ENCODE measurements at regions not wholly inside any gene's neighbourhood (a gene's known extent, or its start where the extent isn't known, plus 50 kb on each side); places are given as distances from the start of the nearest gene placed in this dataset.
A peak's percentile ranks its signal among the peaks of the same experiment; 100 is the strongest.

DNA sequence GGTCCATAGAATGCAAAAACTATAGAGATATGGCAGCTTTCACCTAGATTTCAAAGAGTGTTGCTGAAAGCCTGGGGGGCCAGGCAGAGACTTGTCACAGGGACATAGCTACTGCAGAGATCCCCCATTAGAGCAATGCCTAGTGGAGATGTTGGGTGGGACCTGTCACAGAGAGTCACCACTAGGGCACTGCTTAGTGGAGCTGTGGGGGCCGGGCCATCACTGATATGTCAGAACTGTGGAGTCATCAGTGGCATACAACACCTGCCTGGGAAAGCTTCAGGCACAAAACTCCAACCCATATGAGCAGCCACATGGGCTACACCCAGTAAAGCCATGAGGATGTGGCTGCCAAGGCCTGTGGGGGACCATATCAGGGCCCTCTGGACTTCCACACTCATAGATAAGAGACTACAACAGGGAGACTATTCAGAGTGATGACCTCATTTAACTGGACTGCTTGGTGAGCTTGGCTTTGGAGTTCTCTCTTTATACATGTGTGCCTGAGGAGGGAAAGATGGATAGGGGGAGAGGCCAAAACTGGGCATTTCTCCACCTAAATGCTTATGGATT lies 176.3 kb downstream of the ZNF621 start:
- no peak for DNase-seq (ENCODE audit: low read depth)

DNA sequence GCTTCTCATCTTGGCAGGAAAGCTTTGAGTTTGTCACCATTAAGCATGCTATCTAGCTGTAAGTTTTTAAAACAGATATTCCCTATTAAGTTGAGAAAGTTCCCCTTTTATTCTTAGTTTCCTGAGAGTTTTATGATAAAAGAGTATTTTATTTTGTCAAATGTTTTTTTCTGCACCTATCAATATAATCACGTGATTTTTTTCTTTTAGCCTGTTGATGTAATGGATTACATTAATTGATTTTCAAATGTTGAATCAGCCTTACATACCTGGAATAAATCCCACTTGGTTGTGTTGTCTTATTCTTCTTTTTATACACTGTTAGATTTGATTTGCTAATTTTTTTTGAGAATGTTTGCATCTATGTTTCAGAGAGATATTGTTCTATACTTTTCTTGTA lies 179.5 kb downstream of the ZNF621 start:
- DNase-seq (ENCODE audit: low read depth), result no peak

DNA sequence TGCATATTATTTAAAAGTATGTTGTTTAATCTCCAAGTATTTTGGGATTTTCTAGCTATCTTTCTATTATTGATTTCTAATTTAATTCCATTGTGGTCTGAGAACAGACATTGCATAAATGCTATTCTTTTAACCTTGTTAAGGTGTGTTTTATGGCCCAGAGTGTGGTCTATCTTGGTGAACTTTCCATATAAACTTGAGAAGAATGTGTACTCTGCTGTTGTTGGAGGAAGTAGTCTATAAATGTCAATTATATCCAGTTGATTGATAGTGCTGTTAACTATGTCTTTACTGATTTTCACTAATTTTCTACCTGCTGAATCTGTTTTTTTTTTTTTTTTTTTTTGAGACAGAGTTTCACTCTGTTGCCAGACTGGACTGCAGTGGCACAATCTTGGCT lies 180.9 kb downstream of the ZNF621 start:
- no peak for DNase-seq (ENCODE audit: low read depth)

DNA sequence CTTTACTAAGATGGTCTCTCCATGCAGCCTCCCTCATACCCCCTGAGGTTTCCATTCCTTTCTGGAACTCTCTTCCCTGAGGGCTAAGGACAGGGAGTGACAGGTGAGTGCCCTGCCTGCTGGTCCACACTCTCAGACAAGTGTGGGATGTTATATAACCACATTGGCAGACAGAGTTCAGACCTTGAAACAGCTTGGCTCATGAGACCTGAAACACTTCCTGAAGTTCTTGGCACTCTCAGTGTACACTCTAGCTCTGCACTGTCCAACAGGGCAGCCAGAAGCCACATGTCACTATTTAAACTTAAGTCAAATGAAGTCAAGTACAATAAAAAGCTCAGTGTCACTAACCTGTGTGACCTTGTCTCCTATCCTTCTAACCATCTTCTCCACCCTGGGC lies 188.5 kb downstream of the ZNF621 start:
- no peak for DNase-seq (ENCODE audit: low read depth)

DNA sequence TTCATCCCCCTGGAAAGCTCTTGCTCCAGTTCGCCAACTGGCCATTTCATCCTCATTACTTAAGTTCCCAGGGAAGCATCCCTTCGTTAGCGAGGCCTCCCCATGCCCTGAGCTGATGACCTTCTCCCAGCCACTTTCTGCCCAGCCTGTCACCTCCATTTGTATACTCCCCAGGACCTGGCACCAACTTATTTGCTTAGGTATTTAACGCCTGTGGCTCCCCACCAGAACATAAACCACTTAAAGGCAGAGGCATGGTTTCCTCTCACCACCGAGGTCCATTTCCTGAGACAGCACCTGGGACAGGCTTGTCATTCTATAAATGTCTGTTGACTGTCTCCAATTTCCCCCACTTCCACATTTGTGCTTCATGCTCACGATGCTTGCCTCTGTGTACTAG lies 189.0 kb downstream of the ZNF621 start:
- DNase-seq (ENCODE audit: low read depth), result no peak

DNA sequence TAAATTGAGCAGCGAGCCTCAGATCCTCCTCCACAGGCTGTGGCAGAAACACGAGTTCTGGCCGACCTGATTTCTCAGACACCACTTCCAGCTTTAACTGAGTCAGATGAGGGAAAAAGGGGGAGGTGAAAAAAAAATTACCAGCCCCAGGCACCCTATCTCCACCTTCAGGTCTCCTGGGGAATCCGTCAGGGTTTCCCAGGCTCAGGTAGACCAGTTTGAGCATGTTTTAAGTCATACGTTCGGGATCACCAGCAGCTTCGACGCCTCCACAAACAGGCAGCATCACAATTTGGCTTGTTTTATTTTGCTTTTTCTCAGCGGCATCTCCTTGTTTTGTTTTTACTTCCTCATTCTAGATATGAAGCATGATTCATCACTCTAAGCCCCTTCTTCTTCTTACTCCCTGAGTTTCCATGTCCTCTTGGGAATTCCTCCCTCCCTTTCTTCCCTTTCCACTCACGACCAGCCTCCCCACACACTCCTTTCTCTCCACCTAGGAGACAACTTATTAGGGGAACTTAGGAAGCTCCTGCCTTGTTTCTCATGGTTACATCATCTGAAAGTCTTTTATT lies 190.1 kb downstream of the ZNF621 start:
- DNase-seq (ENCODE audit: low read depth), result no peak

DNA sequence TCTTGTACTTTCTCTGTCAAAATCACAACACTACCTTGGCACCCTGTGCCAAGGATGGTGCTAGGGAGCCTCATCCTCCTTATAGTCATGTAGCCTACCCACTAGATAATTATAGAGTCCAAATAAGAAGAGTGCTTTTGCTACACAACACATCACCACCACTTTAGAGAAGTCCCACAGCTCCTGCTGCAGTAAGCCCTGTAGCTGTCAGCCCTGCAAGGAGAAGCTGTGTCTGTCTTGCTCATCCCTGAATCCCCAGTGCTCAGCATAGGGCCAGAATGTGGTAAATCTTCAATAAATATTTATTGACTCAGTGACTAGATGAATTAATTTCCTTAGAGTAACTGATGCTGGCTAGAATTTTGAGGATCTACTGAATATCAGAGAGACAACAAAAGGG lies 190.8 kb downstream of the ZNF621 start:
- DNase-seq (ENCODE audit: low read depth), result no peak

DNA sequence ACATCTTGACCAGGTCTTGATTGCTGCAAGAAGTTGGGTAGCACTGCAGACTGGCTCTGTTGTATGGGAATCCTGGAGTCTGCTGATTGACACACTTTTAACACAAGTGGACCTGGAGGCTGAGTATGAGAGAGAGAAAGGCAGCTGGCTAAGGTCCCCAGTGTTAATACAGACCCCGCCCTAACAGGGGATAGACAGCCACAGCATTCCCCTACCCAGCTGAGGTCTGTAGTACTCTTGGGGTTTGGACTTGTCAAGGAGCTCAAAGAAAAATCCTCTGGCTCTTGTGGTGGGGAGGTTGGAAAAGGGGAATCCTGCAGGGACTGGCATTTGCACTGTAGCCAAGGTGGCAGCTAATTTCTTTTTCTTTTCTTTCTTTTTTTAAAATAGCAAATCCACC lies 192.7 kb downstream of the ZNF621 start:
- no peak for DNase-seq (ENCODE audit: low read depth)

DNA sequence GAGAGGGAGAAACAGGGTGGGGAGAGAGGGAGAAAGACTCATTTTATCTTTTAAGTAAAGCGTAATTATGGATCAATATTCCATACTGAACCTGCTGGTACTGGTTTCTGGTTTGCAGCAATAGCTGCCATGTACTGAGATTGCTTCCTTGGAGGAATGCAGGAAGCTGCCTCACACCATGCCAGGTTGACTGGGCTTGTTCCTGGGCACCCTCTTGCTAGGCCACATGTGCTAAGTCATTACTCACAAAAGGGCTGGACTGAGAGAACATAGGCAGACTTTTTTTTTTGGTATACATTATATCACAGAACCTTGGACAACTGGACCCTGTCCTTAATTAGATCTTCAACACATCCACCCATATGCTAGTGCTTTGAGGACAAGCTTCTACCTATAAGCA lies 193.4 kb downstream of the ZNF621 start:
- DNase-seq (ENCODE audit: low read depth), result peak; percentile 21

DNA sequence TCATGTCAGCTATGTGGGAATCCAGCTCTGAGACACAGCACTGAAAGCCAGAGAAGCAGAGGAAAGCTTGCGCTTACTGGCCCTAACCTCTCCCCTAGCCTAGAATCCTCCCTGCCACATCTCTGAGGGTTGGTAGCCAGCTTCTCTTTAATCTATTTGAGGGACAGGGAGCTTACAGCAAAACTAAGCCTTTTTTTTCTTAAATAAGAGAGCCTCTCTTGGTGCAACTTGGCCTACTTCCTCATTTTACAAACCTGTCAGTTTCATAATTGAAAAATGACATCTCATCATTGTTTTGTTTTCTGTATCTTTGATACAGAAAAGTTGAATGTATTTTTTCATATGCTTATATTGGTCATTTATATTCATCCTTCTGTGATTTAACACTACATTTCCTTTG lies 193.9 kb downstream of the ZNF621 start:
- DNase-seq (ENCODE audit: low read depth), result no peak

DNA sequence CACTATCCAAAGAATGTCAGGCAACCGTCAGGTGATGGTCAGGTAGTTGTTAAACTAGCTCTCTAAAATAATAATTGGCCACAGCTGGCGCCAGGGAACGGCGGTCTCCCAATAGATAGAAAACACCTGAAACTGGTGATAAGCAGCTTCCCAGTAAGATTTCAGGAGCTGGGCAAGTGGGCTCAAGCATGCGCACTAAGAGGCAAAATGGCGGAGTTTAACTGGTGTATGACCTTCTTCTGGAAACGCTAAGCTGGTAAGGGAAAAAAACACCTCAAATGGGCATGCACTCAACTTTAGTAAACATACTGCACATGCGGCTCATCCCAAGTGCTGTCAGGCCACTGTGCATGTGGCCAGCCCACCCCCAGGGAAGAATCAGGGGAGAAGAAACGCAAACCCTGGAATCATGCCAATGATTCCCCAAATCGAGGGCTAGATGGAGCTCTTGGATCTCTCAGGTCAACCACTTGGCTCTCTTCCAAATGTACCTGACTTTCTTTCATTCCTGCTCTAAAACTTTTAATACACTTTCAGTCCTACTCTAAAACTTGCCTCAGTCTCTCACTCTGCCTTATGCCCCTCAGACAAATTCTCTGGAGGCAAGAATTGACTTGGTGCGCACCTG lies 195.0 kb downstream of the ZNF621 start:
- peak; percentile 54 for DNase-seq (ENCODE audit: low read depth)

DNA sequence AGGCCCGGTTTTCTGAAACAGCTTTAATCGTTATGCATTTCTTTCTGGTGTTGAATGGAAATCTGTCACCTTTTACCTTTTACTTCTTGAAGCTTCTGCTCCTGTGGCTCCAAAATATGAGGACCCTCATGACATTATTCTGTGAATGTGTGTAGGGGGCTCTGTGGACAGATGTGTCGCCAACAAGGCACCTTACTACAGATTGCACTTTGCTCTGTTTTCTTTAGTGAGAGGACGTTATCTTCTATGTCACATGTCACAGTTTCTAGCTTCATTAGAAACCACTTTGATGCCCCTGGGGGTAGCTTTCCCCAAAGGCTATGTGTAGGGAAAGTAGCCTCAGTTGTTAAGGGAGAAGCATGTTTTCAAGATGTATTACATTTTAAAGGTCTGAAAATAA lies 195.6 kb downstream of the ZNF621 start:
- DNase-seq (ENCODE audit: low read depth), result no peak

DNA sequence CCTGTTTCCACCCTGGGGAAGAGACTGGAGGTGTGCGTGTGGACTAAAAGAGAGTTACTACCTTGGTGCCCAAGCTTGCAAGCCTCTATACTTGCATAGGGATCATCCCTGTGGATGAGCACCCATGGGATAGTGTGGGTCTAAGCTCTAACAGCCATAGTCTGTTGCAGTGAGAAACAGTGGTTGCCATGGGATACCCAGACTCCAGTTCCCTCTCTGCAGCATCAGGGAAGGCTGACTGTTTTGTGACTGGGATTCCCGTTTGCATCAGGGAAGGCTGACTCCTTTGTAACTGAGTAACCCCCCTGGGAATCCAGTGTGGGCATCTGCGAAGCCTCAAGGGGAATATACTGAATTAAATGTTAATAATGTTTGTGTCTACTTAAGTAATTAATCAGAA lies 196.1 kb downstream of the ZNF621 start:
- peak; percentile 29 for DNase-seq (ENCODE audit: low read depth)

DNA sequence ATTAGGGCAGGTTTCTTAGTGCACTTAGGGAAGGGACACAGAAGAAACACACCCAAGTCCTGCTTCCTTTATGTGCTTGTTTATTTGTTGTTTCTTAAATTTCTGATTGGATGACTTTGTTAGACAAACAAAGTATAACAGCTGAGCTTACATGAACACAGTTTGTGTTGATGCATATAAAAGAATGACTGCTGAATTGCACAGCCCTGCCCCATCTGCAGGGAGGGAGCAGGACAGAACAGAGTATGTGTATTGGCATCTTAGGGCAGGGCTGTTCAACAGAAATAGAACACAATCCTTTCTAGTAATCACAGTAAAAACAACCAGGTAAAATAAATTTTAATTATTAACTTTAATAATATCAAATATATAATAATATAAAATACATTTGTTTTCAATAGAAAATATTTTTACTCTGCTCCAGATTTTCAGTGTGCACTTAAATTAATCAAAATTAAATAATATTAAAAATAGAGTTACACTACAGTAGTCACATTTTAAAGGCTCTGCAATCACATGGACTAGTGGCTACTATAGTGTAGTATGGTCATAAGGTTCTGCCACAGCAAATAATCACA lies 198.4 kb downstream of the ZNF621 start:
- DNase-seq (ENCODE audit: low read depth), result no peak

DNA sequence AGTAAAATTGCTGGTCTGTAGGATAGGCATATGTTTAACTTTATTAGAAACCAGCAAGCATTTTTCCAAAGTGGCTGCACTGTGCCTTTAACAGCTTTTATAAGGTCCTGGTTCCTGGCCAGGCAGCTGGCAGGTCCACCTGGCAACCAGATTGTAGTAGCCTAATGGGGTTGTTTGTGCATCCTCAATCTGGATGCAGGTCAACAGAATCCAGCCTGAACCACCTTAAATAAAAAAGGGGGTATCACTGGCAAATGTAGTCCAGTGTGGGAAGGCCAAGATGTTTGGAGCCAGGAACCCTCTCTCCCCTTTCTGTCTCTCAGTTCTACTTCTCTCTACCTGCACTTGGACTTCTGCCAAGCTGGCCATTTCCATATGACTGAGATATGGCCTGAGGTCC lies 200.3 kb downstream of the ZNF621 start:
- DNase-seq (ENCODE audit: low read depth), result no peak

DNA sequence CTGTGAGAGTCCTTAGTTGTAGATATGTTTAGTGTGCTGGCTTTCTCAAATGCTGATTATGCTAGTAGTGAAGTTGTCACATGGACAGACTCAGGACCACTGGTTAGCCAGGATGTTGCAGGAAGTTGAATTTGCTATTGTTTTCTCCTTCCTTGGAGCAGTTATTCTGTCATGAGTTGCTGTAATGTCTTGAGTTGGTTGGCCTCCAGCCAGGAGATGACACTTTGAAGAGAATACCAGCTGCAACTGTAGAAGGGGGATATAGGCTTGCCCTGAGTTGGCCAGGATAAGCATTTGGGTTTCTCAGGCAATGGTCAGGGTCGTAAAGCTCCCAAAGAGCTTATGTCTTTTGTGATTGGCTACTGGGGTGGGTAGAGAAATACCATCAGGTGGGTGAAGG lies 206.7 kb downstream of the ZNF621 start:
- DNase-seq (ENCODE audit: low read depth), result peak; percentile 7

DNA sequence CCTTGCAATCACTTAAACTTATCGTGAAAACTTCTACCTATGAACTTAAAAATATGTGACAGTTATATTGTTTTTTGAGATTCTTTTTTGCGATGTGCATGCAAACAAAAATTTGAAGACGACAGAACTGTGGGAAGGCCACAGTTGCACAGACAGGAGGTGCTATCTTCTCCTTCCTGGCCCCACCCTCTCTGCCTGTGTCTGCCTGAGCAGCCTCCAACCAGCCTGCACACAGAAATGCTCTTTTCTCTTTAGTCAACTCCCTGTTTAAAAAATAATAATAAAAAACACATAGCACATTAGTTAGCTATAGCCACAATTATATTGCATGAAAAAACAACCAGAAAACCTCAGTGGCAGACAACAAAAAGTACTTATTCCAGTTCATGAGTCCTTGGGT lies 212.2 kb downstream of the ZNF621 start:
- no peak for DNase-seq (ENCODE audit: low read depth)

DNA sequence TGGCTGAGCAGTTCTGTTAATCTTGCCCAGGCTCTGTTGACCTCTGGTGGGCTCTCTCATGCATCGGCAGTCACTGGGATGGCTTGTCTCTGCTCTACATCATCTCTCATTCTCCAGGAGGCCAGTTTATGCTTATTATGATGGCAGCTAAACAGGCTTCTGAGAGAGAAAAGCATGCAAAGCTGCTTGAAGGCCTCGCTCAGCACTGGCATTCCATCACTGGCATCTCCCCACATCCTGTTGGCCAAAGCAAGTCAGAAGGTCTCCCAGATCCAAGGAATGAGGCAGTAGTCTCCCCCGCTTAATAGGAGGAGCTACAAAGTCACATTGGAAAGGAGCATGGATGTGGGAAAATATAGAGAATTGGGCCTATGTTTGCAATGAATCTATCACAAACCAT lies 212.6 kb downstream of the ZNF621 start:
- peak; percentile 10 for DNase-seq (ENCODE audit: low read depth)

DNA sequence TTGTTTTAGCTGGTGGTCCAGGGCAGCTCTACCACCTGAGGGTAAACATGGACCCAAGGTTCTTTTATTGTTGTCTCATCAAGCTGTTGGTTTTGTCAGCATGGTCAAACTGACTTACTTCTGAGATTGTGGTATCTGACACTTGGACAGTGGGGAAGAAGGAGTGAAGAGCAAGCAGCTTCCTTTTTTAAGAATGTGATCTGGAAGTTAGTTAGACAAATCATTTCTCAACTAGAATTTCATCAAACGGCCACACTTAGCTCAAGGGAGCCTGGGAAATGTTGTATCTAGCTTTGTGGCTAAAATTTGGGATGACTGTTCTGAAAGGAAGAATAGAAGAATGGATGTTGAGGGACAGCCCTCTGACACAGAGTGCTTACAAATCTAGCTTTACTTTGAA lies 215.2 kb downstream of the ZNF621 start:
- no peak for DNase-seq (ENCODE audit: low read depth)

DNA sequence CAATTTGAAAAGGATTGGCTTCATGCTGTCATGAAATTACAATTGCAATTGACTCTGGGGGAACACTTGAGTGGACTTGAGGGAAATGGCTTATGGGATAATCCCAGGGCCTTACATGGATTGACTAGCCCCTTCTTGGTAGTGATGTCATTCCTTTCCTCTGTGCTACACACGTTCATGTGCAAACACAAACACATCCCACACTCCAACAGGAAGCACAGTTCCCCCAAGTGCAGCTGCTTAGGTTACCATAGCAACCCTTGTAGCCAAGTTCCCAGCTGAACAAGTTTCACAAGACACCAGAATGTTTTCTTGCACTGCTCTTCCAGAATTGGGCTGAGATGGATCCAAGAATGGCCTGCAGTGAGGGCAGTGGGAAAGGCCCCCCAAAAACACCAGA lies 217.0 kb downstream of the ZNF621 start:
- DNase-seq (ENCODE audit: low read depth), result peak; percentile 77

DNA sequence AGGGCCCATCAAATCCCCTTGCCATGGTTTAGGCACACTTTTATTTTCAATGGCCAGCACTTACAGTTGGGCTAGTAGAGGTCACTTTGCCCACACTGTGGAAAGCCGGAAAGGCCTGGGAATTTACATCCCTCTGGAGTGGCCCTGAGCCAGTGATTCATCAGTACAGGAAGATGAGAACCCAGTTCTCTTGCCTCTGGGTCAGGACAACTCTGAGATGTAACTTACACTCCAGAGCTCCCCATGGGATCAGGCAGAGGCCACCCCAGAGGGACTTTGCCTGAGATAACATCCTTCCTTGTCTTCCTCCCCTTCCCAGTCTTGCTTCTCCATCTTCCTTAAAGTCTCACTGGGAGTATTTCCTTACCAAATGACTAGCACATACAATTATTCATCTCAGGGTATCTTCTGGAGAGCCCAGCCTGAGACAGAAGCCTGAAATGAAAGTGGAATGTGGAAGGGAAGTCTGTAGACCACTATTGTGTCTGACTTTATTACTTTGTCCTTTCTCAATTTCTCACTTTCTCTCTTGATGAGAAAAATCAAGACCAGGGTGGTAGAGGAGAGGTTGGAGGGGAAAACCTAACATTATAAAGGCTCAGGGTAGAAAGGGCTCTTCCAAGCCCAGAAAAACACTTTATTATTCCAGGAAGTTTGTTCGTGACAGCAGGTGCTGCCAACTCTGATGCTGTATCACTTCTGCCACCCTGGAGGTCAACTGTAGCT lies 220.8 kb downstream of the ZNF621 start:
- peak; percentile 80 for DNase-seq (ENCODE audit: low read depth)

DNA sequence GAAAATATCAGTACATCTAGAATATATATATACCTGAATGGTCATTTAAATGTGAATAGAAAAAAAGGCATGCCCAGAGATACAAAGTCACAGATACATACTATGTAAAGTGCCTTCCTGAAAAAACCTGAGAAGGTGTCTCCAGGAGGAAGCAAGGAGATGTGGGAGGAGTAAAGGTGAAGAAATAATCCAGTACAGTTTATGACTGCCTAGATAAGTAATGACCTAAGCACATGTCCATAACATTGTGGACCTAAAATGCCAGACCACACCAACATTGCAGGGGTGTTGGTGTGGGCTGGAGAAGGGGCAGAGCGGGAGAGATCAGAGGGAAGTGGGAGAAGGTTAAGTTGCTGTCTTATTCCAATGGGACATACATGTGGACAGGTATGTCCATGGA lies 226.9 kb downstream of the ZNF621 start:
- no peak for DNase-seq (ENCODE audit: low read depth)

DNA sequence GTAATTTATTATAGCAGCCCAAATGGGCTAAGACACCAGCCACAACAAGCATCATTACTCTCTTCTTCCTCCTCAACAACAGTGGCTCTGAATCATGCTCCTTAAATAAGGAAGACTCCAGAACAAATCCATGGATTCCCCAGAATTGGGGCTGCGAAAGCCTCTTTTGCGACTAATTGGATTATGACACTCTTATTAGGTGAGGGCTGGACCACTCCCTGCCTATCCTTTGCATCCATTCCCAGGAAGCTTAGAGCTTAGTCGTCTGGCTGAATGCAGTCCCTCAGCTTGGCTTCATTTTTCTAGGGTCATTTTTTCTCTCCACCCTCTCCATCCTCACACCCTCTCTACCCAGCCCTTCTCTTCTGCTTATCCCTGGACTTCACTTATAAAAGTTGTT lies 227.7 kb downstream of the ZNF621 start:
- no peak for DNase-seq (ENCODE audit: low read depth)

All from RPMI7951 (cell line).